ENCODE measurements at regions not wholly inside any gene's neighbourhood (a gene's known extent, or its start where the extent isn't known, plus 50 kb on each side); places are given as distances from the start of the nearest gene placed in this dataset.

GRCh38 chr13:40191186-40191980 is 475.1 kb downstream of the FOXO1 start:
- no peak for DNase-seq (ENCODE audit: low spot score)

GRCh38 chr13:40192452-40192851 is 474.0 kb downstream of the FOXO1 start:
- DNase-seq (ENCODE audit: low spot score), result no peak

DNA sequence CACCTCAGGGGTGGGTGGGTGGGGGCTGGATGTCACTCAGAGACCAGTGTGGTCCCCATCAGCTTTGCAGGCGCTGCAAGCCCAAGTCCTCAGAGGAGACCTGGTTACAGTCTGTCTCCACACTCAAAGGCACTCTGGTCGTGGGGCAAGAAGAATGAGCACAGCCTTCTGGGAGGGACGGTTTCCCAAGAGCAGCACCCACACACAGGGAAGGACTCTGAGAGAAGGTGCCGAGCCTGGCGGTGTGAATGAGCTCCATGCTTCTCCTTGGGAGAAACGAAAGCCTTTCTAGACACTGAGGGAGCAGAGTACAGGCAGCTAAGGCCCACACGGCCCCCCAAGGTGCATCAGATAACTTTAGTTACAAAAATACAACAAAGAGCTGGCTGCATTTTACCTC is 473.6 kb downstream of the FOXO1 start:
- DNase-seq (ENCODE audit: low spot score), result no peak

GRCh38 chr13:40193286-40194223 is 472.9 kb downstream of the FOXO1 start:
- no peak for DNase-seq (ENCODE audit: low spot score)

DNA sequence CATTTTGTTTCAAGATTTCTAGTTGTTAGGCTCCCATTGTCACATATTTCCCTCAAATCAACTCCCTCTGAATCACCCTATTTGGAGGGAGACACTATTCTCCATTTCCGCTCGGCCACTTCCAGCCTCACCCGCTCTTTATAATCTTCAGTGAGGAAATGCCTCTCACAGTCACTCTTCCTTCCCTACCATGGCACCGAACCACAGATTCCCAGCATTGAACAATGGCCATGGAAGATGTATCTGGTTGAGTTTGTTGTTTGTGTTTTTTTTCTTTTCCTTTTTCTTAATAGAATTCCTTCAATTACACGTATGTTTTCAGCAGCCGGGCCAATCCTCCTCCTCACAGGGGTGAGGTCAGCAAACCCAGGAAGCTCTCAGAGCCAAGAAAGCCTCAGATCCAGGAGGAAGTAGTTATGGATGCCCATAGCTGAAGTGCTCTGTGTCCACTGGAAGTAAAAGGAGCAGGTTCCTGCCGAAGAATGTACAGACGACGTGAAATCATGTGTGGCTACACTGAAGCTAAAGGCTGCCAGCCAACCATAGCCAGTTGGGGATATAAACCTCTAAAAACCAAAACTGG is 472.1 kb downstream of the FOXO1 start:
- DNase-seq (ENCODE audit: low spot score), result no peak

DNA sequence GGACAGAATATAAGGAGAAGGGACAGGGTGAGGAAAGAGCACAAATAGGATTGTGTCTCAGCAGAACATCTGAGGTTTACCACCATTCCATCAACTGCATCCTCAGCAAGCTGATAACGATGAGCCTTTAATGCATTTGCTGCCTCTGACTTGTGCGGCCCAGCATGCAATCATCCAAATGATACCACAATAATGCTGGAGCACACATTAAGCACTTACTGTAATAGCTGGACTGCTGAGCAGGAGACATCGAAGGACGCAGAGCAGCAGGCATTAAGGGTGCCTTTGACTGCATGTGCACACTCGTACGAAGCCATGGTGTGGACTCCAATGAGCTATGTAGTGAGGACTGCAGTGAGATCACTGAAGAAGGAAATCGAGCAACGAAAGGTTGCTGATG is 469.4 kb downstream of the FOXO1 start:
- no peak for DNase-seq (ENCODE audit: low spot score)

DNA sequence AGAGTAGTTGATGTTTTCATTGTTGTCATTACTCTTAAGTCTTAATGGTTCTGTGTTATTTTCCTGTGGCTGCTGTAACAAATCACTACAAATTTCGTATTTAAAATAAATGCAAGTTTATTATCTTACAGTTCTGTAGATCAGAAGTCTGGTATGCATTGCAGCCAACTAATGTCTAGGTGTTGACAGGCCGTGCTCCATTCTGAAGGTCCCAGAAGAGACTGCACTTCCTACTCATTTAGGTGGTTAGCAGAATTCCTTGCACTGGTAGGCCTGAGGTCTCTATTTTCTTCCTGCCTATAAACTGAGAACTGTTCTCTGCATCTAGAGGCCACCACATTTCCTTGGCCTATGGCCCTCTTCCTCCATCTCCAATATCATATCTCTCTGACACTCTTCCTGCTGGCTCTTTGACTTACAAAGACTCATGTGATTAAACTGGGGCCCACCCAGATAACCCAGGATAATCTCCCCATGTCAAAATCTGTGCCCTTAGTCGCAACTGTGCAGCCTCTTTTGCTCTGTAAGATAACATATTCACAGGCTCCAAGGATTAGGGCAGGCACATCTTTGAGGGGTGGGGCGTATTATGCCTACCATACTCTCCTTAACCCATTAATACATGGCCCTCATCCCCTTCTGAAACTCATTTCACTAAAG is 468.4 kb downstream of the FOXO1 start:
- no peak for DNase-seq (ENCODE audit: low spot score)

GRCh38 chr13:40200273-40200978 is 466.0 kb downstream of the FOXO1 start:
- no peak for DNase-seq (ENCODE audit: low spot score)

GRCh38 chr13:40204246-40204645 is 462.2 kb downstream of the FOXO1 start:
- no peak for DNase-seq (ENCODE audit: low spot score)

DNA sequence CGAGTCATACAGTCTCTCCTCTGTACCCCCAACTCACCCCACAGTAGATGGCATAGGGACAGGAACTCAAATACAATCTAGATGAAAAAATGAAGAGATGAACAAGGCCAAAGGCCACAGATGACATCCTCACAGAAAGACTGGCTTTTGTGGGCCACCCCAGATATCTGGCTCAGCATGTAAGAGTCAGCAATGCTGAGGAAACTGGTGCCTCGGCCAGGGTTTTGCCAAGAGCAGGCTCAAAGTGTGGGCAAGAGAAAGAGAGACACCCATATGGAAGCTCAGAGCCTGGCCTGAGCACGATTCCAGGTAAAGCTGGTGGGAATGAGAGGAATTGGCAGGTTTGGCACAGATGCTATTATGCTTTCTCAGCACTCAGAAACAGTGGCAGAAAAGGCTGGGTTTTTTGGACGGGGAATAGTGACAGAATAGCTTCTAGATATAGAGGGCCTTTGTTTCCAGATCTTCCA is 460.6 kb downstream of the FOXO1 start:
- DNase-seq (ENCODE audit: low spot score), result no peak

GRCh38 chr13:40206241-40207000 is 460.0 kb downstream of the FOXO1 start:
- no peak for DNase-seq (ENCODE audit: low spot score)

DNA sequence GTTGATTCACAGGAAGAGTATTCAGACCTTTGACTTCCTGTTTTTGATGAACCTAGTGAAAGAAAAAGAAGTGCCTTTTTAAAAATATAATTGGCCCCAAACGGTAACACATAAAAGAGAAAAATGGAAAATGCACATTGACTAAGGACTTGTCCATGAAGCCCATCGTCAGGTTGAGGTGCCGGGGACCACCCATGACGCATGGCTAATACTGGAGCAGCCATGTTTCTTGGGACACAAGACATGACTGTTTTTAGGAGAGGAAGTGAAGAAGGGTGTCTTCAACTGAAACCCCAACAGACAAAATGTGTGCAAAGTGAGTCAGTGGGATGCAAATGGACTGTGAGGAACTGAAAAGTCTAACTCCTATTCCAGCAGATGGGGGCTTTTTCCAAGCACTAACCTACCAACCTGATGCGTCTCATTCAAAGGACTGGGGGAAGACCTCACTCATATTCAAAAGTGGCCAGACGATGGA is 459.4 kb downstream of the FOXO1 start:
- DNase-seq (ENCODE audit: low spot score), result no peak

GRCh38 chr13:40208517-40208916 is 457.9 kb downstream of the FOXO1 start:
- DNase-seq (ENCODE audit: low spot score), result no peak

GRCh38 chr13:40210865-40211585 is 455.4 kb downstream of the FOXO1 start:
- no peak for DNase-seq (ENCODE audit: low spot score)

- DNase-seq (ENCODE audit: low spot score), result no peak
Measured at GRCh38 chr13:40211586-40211968, 454.9 kb downstream of the FOXO1 start.

DNA sequence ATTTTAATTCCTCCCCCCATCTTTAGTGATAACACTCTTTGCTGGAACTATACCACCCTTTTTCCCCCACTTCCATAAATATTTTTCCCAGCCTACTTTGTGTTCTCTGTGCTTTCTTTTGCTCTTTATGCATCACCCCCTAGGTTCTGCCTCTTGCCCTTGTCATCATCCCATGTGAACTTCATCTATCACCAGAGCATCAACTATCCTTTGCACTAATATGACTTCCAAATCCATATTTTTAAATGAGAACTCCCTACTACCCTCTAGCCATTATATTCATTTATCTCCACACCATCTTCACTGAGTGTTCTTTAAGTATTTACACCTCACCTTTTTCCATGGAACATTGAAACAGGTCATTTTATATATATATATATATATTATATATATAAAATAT is 452.7 kb downstream of the FOXO1 start:
- DNase-seq (ENCODE audit: low spot score), result no peak

GRCh38 chr13:40215311-40215710 is 451.1 kb downstream of the FOXO1 start:
- no peak for DNase-seq (ENCODE audit: low spot score)

DNA sequence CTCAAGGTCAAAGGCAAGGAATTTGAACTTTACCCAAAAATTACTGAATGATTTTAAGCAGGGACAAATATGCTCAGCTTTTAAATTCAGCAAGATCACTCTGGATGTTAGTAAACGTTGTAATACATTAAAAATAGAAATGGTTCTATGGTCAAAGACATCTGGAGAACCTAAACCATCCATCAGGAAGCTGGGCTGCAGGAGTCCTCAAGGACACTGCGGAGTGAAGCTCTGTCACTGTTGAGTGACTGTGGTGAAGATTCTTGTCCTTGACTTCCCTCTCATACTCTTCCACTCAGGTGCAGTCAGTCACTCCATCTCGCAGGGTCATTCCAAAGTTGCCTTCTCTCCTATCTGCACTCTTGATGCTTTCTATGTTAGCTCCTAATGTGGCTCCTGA is 450.7 kb downstream of the FOXO1 start:
- DNase-seq (ENCODE audit: low spot score), result no peak

- DNase-seq (ENCODE audit: low spot score), result no peak
Measured at GRCh38 chr13:40217675-40218074, 448.8 kb downstream of the FOXO1 start.

All from SW480 (cell line).